ENCODE measurements at regions not wholly inside any gene's neighbourhood (a gene's known extent, or its start where the extent isn't known, plus 50 kb on each side); places are given as distances from the start of the nearest gene placed in this dataset.

GRCh38 chr4:141467225-141467624 is 169.2 kb upstream of the IL15 start (continued):
- no peak for TF ChIP-seq ZFP1 (CRISPR knock-in tag; IDR thresholded peaks at IDR 0.05)
- TF ChIP-seq ZNF561 (CRISPR knock-in tag; conservative IDR thresholded peaks at IDR 0.05): no peak
- TF ChIP-seq BACH1 (tag; IDR thresholded peaks at IDR 0.05): no peak
- TF ChIP-seq ZNF263 (CRISPR knock-in tag; IDR thresholded peaks at IDR 0.05; ENCODE audit: borderline replicate concordance): no peak
- no peak for TF ChIP-seq NFATC3 (IDR thresholded peaks at IDR 0.05)
- no peak for TF ChIP-seq TRIM24 (IDR thresholded peaks at IDR 0.05)
- no peak for TF ChIP-seq ETV1 (tag; conservative IDR thresholded peaks at IDR 0.05; ENCODE audit: low read depth)

GRCh38 chr4:141469392-141469791 is 167.0 kb upstream of the IL15 start:
- no peak overlapping the region for H3K27ac ChIP-seq (ENCODE audit: extremely low read depth, low read depth, low read length)
- CTCF ChIA-PET (ENCODE audit: low intra/inter-chr PET ratio): no interaction called here
- no peak for TF ChIP-seq TCF15 (CRISPR knock-in tag; IDR thresholded peaks at IDR 0.05)
- no peak for TF ChIP-seq ZBTB1 (CRISPR knock-in tag; IDR thresholded peaks at IDR 0.05; ENCODE audit: borderline replicate concordance, low read depth)
- no peak for TF ChIP-seq IFI16 (CRISPR knock-in tag; IDR thresholded peaks at IDR 0.05)
- no peak for TF ChIP-seq BRCA1 (IDR thresholded peaks at IDR 0.05)
- no peak for TF ChIP-seq BRCA1 (CRISPR knock-in tag; IDR thresholded peaks at IDR 0.05)
- no peak for TF ChIP-seq CREM (IDR thresholded peaks at IDR 0.05; ENCODE audit: low read depth)
- no peak for TF ChIP-seq MITF (IDR thresholded peaks at IDR 0.05)
- TF ChIP-seq PRPF4 (IDR thresholded peaks at IDR 0.05; ENCODE audit: insufficient read depth, low read depth, low read length, poor library complexity, severe bottlenecking): no peak
- TF ChIP-seq E2F1 (CRISPR knock-in tag; IDR thresholded peaks at IDR 0.05): no peak
- TF ChIP-seq FOSL1 (tag; conservative IDR thresholded peaks at IDR 0.05): no peak
- no peak for TF ChIP-seq LARP7 (IDR thresholded peaks at IDR 0.05)
- TF ChIP-seq LEF1 (IDR thresholded peaks at IDR 0.05): no peak
- TF ChIP-seq ARID1B (IDR thresholded peaks at IDR 0.05): no peak
- no peak for TF ChIP-seq MEF2D (tag; conservative IDR thresholded peaks at IDR 0.05; ENCODE audit: low read depth)
- no peak for TF ChIP-seq ZNF695 (CRISPR knock-in tag; IDR thresholded peaks at IDR 0.05)
- no peak for TF ChIP-seq THRAP3 (IDR thresholded peaks at IDR 0.05; ENCODE audit: borderline replicate concordance)

More at GRCh38 chr4:141469392-141469791, 167.0 kb upstream of the IL15 start:
- H3K4me3 ChIP-seq: no peak overlapping the region
- H3K9me1 ChIP-seq (ENCODE audit: control insufficient read depth, insufficient read depth, low read length): no peaks in the 10 kb centered on the region
- H3K4me1 ChIP-seq (replicated peaks in 1 of 2; ENCODE audit: control insufficient read depth in 2 of 2, insufficient read depth in 2 of 2, low read length in 2 of 2): no peaks in the 10 kb centered on the region
- FAIRE-seq: no peak
- DNase-seq (ENCODE audit: extremely low read depth in 1 of 4, low spot score in 3 of 4): no peak
- no peak overlapping the region for H3K9ac ChIP-seq (ENCODE audit: insufficient read depth in 1 of 2, low read depth in 2 of 2, low read length in 2 of 2)
- no peak for ATAC-seq
- no peaks in the 10 kb centered on the region for H3K36me3 ChIP-seq (ENCODE audit: control insufficient read depth, insufficient read depth, low read length)
- H3K79me2 ChIP-seq (ENCODE audit: control insufficient read depth, insufficient read depth, low read length): no peaks in the 10 kb centered on the region
- no TSS peak for BruUV-seq (replicated peaks)
- no peaks in the 10 kb centered on the region for H4K20me1 ChIP-seq (replicated peaks; ENCODE audit: control insufficient read depth, insufficient read depth, low read length)
- POLR2A ChIA-PET: no interaction called here
- intact Hi-C loops (cut with micrococcal nuclease) (no loop called here), in situ Hi-C loops (cut with MboI) (no loop called here)
- no peak overlapping the region for H3K4me2 ChIP-seq (ENCODE audit: insufficient read depth, low read length)
- WGBS (ENCODE audit: insufficient coverage, low coverage, missing lambda C conversion rate): 0% methylated on average over 1 of the region's 1 CpG
- no peaks in the 10 kb centered on the region for H3K9me3 ChIP-seq (replicated peaks; ENCODE audit: control insufficient read depth, insufficient read depth, low read depth, low read length)
- H2AFZ ChIP-seq (ENCODE audit: low read depth, low read length): no peak overlapping the region
- H3K27me3 ChIP-seq (ENCODE audit: control insufficient read depth in 2 of 2, insufficient read depth in 2 of 2, low read length in 2 of 2): no peaks in the 10 kb centered on the region
